Upper lobe of left lung (tissue), 4 donors: ENCODE measurements at regions not wholly inside any gene's neighbourhood (a gene's known extent, or its start where the extent isn't known, plus 50 kb on each side); places are given as distances from the start of the nearest gene placed in this dataset.

Experiments used
- CTCF ChIP-seq, 6 experiments: fragments of 450-650 bp in 4 of 6; fragments of 200-600 bp in 2 of 6; sonication (generic) in 2 of 6; IDR thresholded peaks; one replicate each; pipeline ENCODE4 v1.5.1; 2016 to 2019; ENCODE audit warnings: antibody characterized with exemption in 6 of 6
- POLR2A ChIP-seq, 4 donors: fragments of 450-650 bp; IDR thresholded peaks; one replicate each; pipeline ENCODE4 v1.5.1; 2016 to 2017; ENCODE audit warnings: antibody characterized with exemption in 4 of 4, mild to moderate bottlenecking in 2 of 4

- TF ChIP-seq CTCF (IDR thresholded peaks at IDR 0.05) (no peak), POLR2A (IDR thresholded peaks at IDR 0.05) (no peak)
These were observed 238.1 kb downstream of the MED10 start for GRCh38 chr5:6140219-6140618.
